BJ (cell line): ENCODE measurements at regions not wholly inside any gene's neighbourhood (a gene's known extent, or its start where the extent isn't known, plus 50 kb on each side); places are given as distances from the start of the nearest gene placed in this dataset.
"Not testable (repeated sequence)": the region's sequence is repeated elsewhere in the genome, so short reads cannot be mapped to it uniquely, and the experiment has no call there.

ENCODE experiments used
- CTCF ChIA-PET: fragments of 350-600 bp; formaldehyde crosslinking; extraction: SDS; loops from one replicate; lab custom pipeline; 2021; ENCODE audit warnings: antibody characterized with exemption, inconsistent platforms; lab: Yijun Ruan, JAX
- POLR2A ChIA-PET: fragments of 300-600 bp; sonication (Branson Sonifier 250); formaldehyde crosslinking; extraction: SDS; loops from one replicate; lab custom pipeline; 2021; ENCODE audit warnings: antibody characterized with exemption; lab: Charles Lee
- DNase-seq: peaks from one replicate; pipeline ENCODE4 v3.0.0-alpha.2; 2011; ENCODE audit warnings: low read depth
- H3K27me3 ChIP-seq: 2 replicates; pipeline ENCODE4 v1.6.0; 2011; ENCODE audit warnings: low read length; ENCODE audit not compliant: control insufficient read depth, insufficient read depth
- H3K36me3 ChIP-seq: 2 replicates; pipeline ENCODE4 v1.5.1; 2011; ENCODE audit warnings: low read length; ENCODE audit not compliant: control insufficient read depth, insufficient read depth
- H3K4me3 ChIP-seq: 2 replicates; pipeline ENCODE4 v1.5.1; 2011; ENCODE audit warnings: low read depth, mild to moderate bottlenecking, control low read depth, low read length
- CTCF ChIP-seq: IDR thresholded peaks from 2 replicates; pipeline ENCODE4 v1.5.1; 2011; ENCODE audit warnings: low read depth, mild to moderate bottlenecking, control low read depth, inconsistent platforms, low read length, moderate library complexity; ENCODE audit not compliant: insufficient read depth

GRCh38 chr9:107584186-107584585 lies 94.6 kb upstream of the KLF4 start:
- H3K4me3 ChIP-seq, result no peak overlapping the region
- CTCF ChIA-PET, result no interaction called here
- no peaks in the 10 kb centered on the region for H3K36me3 ChIP-seq
- POLR2A ChIA-PET, result no interaction called here
- TF ChIP-seq CTCF, result no peak
- no peaks in the 10 kb centered on the region; the same call in 1 of the 2 replicates for H3K27me3 ChIP-seq
- DNase-seq, result no peak

- CTCF ChIA-PET, result interaction anchor here (0.9 to 1.4 kb wide), 2 partner anchors 11 to 16 kb away, joined by 4 to 6 read pairs; no protein-coding TSS in a partner anchor
Observed at GRCh38 chr9:107577140-107577776, 87.7 kb upstream of the KLF4 start.

GRCh38 chr9:107571148-107571547 lies 81.6 kb upstream of the KLF4 start:
- no peak for TF ChIP-seq CTCF
- no peak for DNase-seq
- H3K36me3 ChIP-seq, result no peaks in the 10 kb centered on the region
- ChIA-PET POLR2A (no interaction called here), CTCF (no interaction called here)
- no peak overlapping the region for H3K4me3 ChIP-seq
- no peaks in the 10 kb centered on the region for H3K27me3 ChIP-seq

More at GRCh38 chr9:107577140-107577776, 87.7 kb upstream of the KLF4 start:
- DNase-seq, result no peak
- Histone ChIP-seq H3K4me3 (no peak overlapping the region), H3K36me3 (no peaks in the 10 kb centered on the region), H3K27me3 (no peaks in the 10 kb centered on the region)
- TF ChIP-seq CTCF, result no peak
- POLR2A ChIA-PET, result no interaction called here

- Histone ChIP-seq H3K27me3 (no peaks in the 10 kb centered on the region), H3K36me3 (no peaks in the 10 kb centered on the region), H3K4me3 (no peak overlapping the region)
- POLR2A ChIA-PET, result no interaction called here
- CTCF ChIA-PET, result no interaction called here
- TF ChIP-seq CTCF, result no peak
- no peak for DNase-seq
Observed at GRCh38 chr9:107569174-107569573, 79.6 kb upstream of the KLF4 start.

- DNase-seq, POLR2A ChIA-PET, H3K27me3 ChIP-seq, CTCF ChIA-PET, H3K4me3 ChIP-seq, H3K36me3 ChIP-seq: not testable (repeated sequence)
Observed at GRCh38 chr9:107568406-107568805, 78.8 kb upstream of the KLF4 start.

- no peak overlapping the region for H3K4me3 ChIP-seq
- no peak for TF ChIP-seq CTCF
- DNase-seq, result no peak
- ChIA-PET CTCF (no interaction called here), POLR2A (no interaction called here)
- no peaks in the 10 kb centered on the region for H3K27me3 ChIP-seq
- H3K36me3 ChIP-seq, result no peaks in the 10 kb centered on the region
Observed at GRCh38 chr9:107567462-107567861, 77.9 kb upstream of the KLF4 start.
